Activated B cell treated with CpG ODN at 0.5 μM for 24 hours (primary cell): ENCODE measurements at regions not wholly inside any gene's neighbourhood (a gene's known extent, or its start where the extent isn't known, plus 50 kb on each side); places are given as distances from the start of the nearest gene placed in this dataset.

Experiments
- ATAC-seq: fragments of 200-7000 bp; cut with Tn5 transposase; one replicate; pipeline ENCODE4 v1.10.0; 2021; ENCODE audit warnings: low read depth, mild to moderate bottlenecking, moderate library complexity
- CTCF ChIA-PET: fragments of 350-600 bp; sonication (Branson Sonifier 250); formaldehyde crosslinking; loops from one replicate; lab custom pipeline; 2021; ENCODE audit warnings: antibody characterized with exemption; lab: Charles Lee
- POLR2A ChIA-PET: fragments of 350-600 bp; sonication (Branson Sonifier 250); formaldehyde crosslinking; loops from one replicate; lab custom pipeline; 2021; ENCODE audit warnings: antibody characterized with exemption; lab: Charles Lee
- DNase-seq: peaks from one replicate; pipeline ENCODE4 v3.0.0; 2022
- H3K27ac Mint-ChIP-seq: one replicate; pipeline ENCODE4 v1.8.0; 2020; ENCODE audit warnings: mixed read lengths
- H3K27me3 Mint-ChIP-seq: one replicate; pipeline ENCODE4 v1.8.0; 2021; ENCODE audit warnings: mixed read lengths
- H3K36me3 Mint-ChIP-seq: one replicate; pipeline ENCODE4 v1.8.0; 2021; ENCODE audit warnings: low read depth, mixed read lengths
- H3K4me1 Mint-ChIP-seq: one replicate; pipeline ENCODE4 v1.8.0; 2021; ENCODE audit warnings: mixed read lengths
- H3K4me3 Mint-ChIP-seq: one replicate; pipeline ENCODE4 v1.8.0; 2020; ENCODE audit warnings: mild to moderate bottlenecking, mixed read lengths
- H3K9me3 Mint-ChIP-seq: one replicate; pipeline ENCODE4 v1.8.0; 2020; ENCODE audit warnings: mixed read lengths
- intact Hi-C: fragments of 100-400 bp; cut with micrococcal nuclease; formaldehyde crosslinking; loops from one replicate; pipeline ENCODE4 v1.15.1; 2024
- TF ChIP-seq, protein P1 (sequence below): fragments of 200-600 bp; IDR thresholded peaks from one replicate; pipeline ENCODE4 v1.8.0; 2022; ENCODE audit warnings: antibody characterized with exemption, mild to moderate bottlenecking

DNA sequence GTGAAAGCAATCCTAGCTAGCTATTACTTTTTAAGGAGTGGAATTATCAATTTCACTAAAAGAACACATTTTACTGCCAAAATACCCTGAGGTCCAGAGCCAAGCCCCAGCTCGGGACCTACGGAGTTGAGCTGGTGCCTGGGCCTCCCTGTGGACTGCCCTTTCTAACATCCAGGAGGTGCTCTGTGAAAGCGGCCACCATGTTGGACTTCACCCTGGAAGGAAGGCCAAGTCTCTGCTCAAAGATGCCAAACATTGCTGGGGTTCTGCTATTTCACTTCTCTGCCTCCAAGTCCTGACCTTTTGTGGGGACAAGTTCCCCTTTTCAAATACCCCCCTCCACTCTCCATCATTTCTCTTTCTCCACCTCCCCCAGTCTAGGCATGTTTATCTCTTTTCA, 498.7 kb upstream of the RAB6C start:
- Mint-ChIP-seq H3K27ac (no peak overlapping the region), H3K27me3 (no peaks in the 10 kb centered on the region), H3K4me3 (no peak overlapping the region), H3K36me3 (no peaks in the 10 kb centered on the region), H3K4me1 (peaks cover 35% of the 10 kb centered on the region), H3K9me3 (peaks cover 2% of the 10 kb centered on the region)
- no peak for ATAC-seq
- TF ChIP-seq, protein P1, sequence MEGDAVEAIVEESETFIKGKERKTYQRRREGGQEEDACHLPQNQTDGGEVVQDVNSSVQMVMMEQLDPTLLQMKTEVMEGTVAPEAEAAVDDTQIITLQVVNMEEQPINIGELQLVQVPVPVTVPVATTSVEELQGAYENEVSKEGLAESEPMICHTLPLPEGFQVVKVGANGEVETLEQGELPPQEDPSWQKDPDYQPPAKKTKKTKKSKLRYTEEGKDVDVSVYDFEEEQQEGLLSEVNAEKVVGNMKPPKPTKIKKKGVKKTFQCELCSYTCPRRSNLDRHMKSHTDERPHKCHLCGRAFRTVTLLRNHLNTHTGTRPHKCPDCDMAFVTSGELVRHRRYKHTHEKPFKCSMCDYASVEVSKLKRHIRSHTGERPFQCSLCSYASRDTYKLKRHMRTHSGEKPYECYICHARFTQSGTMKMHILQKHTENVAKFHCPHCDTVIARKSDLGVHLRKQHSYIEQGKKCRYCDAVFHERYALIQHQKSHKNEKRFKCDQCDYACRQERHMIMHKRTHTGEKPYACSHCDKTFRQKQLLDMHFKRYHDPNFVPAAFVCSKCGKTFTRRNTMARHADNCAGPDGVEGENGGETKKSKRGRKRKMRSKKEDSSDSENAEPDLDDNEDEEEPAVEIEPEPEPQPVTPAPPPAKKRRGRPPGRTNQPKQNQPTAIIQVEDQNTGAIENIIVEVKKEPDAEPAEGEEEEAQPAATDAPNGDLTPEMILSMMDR, result no peak
- no peak for DNase-seq
- POLR2A ChIA-PET, result no interaction called here
- intact Hi-C loops, result loop anchor here (5.0 kb wide), 1 partner anchor 133 kb away; no protein-coding TSS in a partner anchor
- CTCF ChIA-PET, result no interaction called here

DNA sequence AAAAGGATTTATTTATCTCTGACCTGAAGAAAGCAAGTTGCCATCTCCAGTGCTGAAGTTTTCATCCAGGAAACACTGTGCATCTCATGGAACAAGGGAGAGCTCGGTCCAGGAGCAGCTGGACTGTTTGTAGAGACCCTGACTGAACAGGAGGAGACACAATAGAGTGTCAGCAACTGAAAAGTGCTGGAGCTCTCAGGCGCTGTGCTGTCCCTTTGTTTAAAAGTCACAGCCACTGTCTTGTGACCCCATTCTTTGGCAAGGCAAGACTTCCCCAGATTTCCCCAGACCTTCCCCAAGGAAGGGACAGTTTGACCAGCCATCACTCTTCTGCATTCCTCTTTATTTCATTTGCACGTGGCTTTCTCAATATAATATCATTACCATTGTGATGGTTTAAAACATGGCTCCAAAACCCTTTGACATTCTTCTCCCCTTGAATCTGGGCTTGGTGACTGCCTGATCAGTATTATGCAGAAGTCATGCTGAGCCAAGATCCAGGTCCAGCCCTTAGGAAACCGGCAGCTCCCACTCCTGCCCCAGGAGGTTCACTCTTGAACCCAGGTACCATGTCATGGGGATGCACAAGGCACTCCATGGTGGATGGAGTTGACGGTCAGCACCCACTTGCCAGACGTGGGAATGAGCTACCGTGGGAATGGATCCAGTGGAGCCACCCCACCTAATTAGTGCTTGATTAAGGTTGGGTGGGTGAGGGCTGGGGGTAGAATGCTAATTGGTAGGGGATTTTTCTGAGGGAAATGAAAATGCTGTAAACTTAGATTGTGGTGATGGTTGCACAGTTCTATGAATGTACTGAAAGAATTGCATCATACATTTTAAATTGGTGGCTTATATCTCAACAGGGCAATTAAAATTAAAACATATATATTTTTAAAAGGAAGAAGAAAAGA, 497.9 kb upstream of the RAB6C start:
- peaks cover 35% of the 10 kb centered on the region for H3K4me1 Mint-ChIP-seq
- DNase-seq, result no peak
- TF ChIP-seq, protein P1, result no peak
- no peak for ATAC-seq
- H3K27ac Mint-ChIP-seq, result peak overlapping the region; percentile 60
- ChIA-PET CTCF (no interaction called here), POLR2A (no interaction called here)
- H3K4me3 Mint-ChIP-seq, result no peak overlapping the region
- H3K9me3 Mint-ChIP-seq, result no peaks in the 10 kb centered on the region
- no peaks in the 10 kb centered on the region for H3K27me3 Mint-ChIP-seq
- H3K36me3 Mint-ChIP-seq, result no peaks in the 10 kb centered on the region
- intact Hi-C loops, result loop anchor here (5.0 kb wide), 1 partner anchor 134 kb away; no protein-coding TSS in a partner anchor

DNA sequence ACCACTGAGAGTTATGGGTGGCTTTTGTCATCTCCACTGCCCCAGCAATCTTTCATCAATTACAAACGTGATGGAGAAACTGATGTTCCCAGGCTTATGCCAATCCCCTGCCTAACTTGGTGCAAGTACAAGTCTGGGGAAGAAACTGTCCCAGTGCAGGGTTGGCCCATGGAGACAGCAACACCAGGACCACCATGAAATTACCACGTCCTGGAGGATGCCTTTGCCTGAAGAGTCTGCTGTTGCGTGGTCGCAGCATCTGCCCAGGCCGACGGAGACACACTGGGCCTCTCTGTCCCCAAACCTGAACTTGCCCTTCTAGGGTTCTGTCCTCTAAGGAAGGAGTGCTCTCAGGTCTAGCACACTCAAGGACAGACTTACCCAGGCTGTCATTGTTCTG, 496.8 kb upstream of the RAB6C start:
- Mint-ChIP-seq H3K9me3 (no peaks in the 10 kb centered on the region), H3K4me1 (peaks cover 35% of the 10 kb centered on the region), H3K36me3 (no peaks in the 10 kb centered on the region), H3K27me3 (no peaks in the 10 kb centered on the region), H3K4me3 (no peak overlapping the region), H3K27ac (peak overlapping the region; percentile 91)
- intact Hi-C loops, result loop anchor here (5.0 kb wide), 1 partner anchor 135 kb away; no protein-coding TSS in a partner anchor
- ATAC-seq, result no peak
- ChIA-PET CTCF (no interaction called here), POLR2A (no interaction called here)
- no peak for DNase-seq
- TF ChIP-seq, protein P1, result no peak

DNA sequence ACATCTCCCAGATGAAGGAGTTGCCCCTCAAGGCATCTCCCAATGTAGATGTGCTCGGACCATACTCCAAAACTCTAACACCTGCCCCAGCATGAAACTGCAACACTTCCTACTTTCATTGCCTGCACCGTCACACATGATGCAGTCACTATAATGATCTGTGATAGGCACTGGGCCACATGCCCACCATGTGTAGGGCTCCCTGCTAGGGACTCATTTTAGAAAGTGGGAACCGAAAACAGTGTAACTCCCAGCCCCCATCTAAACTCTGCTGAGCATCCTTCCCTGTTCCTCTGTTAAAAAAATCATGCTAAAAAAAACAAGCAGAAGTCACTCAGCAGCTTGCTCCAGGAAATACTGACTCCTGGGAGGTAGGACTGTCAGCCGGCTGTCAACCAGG, 496.1 kb upstream of the RAB6C start:
- Mint-ChIP-seq H3K4me1 (peaks cover 35% of the 10 kb centered on the region), H3K9me3 (no peaks in the 10 kb centered on the region), H3K36me3 (no peaks in the 10 kb centered on the region), H3K4me3 (peak overlapping the region; percentile 61), H3K27ac (peak overlapping the region; percentile 91), H3K27me3 (no peaks in the 10 kb centered on the region)
- ChIA-PET POLR2A (no interaction called here), CTCF (no interaction called here)
- TF ChIP-seq, protein P1, result no peak
- intact Hi-C loops, result loop anchor here (5.0 kb wide), 1 partner anchor 136 kb away; no protein-coding TSS in a partner anchor
- DNase-seq, result no peak
- ATAC-seq, result peak; percentile 99
